ENCODE measurements at regions not wholly inside any gene's neighbourhood (a gene's known extent, or its start where the extent isn't known, plus 50 kb on each side); places are given as distances from the start of the nearest gene placed in this dataset.

GRCh38 chr7:31418928-31419327 is 78.4 kb upstream of the NEUROD6 start:
- no peak for DNase-seq (ENCODE audit: low read depth)
- no peak for TF ChIP-seq CTCF (IDR thresholded peaks at IDR 0.05; ENCODE audit: insufficient read depth, low read depth, low read length, missing control alignments)
- H3K4me3 ChIP-seq (ENCODE audit: low read depth, low read length) = no peak overlapping the region

- DNase-seq (ENCODE audit: low read depth) = no peak
- no peak overlapping the region for H3K4me3 ChIP-seq (ENCODE audit: low read depth, low read length)
- TF ChIP-seq CTCF (IDR thresholded peaks at IDR 0.05; ENCODE audit: insufficient read depth, low read depth, low read length, missing control alignments) = no peak
These were observed 79.1 kb upstream of the NEUROD6 start for GRCh38 chr7:31419505-31420055.

GRCh38 chr7:31420948-31421347 is 80.4 kb upstream of the NEUROD6 start:
- DNase-seq (ENCODE audit: low read depth) = no peak

GRCh38 chr7:31421607-31422006 is 81.1 kb upstream of the NEUROD6 start:
- DNase-seq (ENCODE audit: low read depth) = no peak
- TF ChIP-seq CTCF (IDR thresholded peaks at IDR 0.05; ENCODE audit: insufficient read depth, low read depth, low read length, missing control alignments) = no peak
- no peak overlapping the region for H3K4me3 ChIP-seq (ENCODE audit: low read depth, low read length)

More at GRCh38 chr7:31420948-31421347, 80.4 kb upstream of the NEUROD6 start:
- H3K4me3 ChIP-seq (ENCODE audit: low read depth, low read length) = no peak overlapping the region
- no peak for TF ChIP-seq CTCF (IDR thresholded peaks at IDR 0.05; ENCODE audit: insufficient read depth, low read depth, low read length, missing control alignments)

- no peak for DNase-seq (ENCODE audit: low read depth)
- TF ChIP-seq CTCF (IDR thresholded peaks at IDR 0.05; ENCODE audit: insufficient read depth, low read depth, low read length, missing control alignments) = no peak
- no peak overlapping the region for H3K4me3 ChIP-seq (ENCODE audit: low read depth, low read length)
These were observed 83.5 kb upstream of the NEUROD6 start for GRCh38 chr7:31423994-31424393.

- no peak for TF ChIP-seq CTCF (IDR thresholded peaks at IDR 0.05; ENCODE audit: insufficient read depth, low read depth, low read length, missing control alignments)
- no peak for DNase-seq (ENCODE audit: low read depth)
- H3K4me3 ChIP-seq (ENCODE audit: low read depth, low read length) = no peak overlapping the region
These were observed 81.7 kb upstream of the ITPRID1 start for GRCh38 chr7:31432176-31432575.

- H3K4me3 ChIP-seq (ENCODE audit: low read depth, low read length) = no peak overlapping the region
- no peak for TF ChIP-seq CTCF (IDR thresholded peaks at IDR 0.05; ENCODE audit: insufficient read depth, low read depth, low read length, missing control alignments)
- DNase-seq (ENCODE audit: low read depth) = no peak
These were observed 81.0 kb upstream of the ITPRID1 start for GRCh38 chr7:31432836-31433340.

All from GM12865 (cell line).